Loucy (cell line): ENCODE measurements at regions not wholly inside any gene's neighbourhood (a gene's known extent, or its start where the extent isn't known, plus 50 kb on each side); places are given as distances from the start of the nearest gene placed in this dataset.

ENCODE experiments used
- H2AFZ ChIP-seq: fragments of 200-600 bp; sonication (generic); 2 replicates; pipeline ENCODE4 v1.6.0; 2016; ENCODE audit warnings: antibody characterized with exemption, mild to moderate bottlenecking, low read length, moderate library complexity
- H3F3A ChIP-seq: fragments of 200-600 bp; 2 replicates; pipeline ENCODE4 v1.6.0; 2016; ENCODE audit warnings: antibody characterized with exemption, low read depth, mild to moderate bottlenecking
- H3K27me3 ChIP-seq: fragments of 200-600 bp; sonication (generic); 2 replicates; pipeline ENCODE4 v1.6.1; 2014; ENCODE audit warnings: low read length, mild to moderate bottlenecking; ENCODE audit not compliant: insufficient read depth, poor library complexity, severe bottlenecking
- H3K36me3 ChIP-seq: fragments of 200-600 bp; sonication (generic); 2 replicates; pipeline ENCODE4 v1.6.1; 2016; ENCODE audit warnings: low read length; ENCODE audit not compliant: insufficient read depth
- H3K4me1 ChIP-seq: fragments of 200-600 bp; sonication (generic); 2 replicates; pipeline ENCODE4 v1.5.1; 2014; ENCODE audit warnings: low read length, mild to moderate bottlenecking; ENCODE audit not compliant: insufficient read depth, poor library complexity, severe bottlenecking
- H3K4me2 ChIP-seq: fragments of 200-600 bp; sonication (generic); 2 replicates; pipeline ENCODE4 v1.6.0; 2014; ENCODE audit warnings: antibody characterized with exemption, low read length, low read depth, mild to moderate bottlenecking; ENCODE audit not compliant: poor library complexity, severe bottlenecking
- H3K4me3 ChIP-seq: fragments of 200-600 bp; sonication (generic); 2 replicates; pipeline ENCODE4 v1.5.1; 2014; ENCODE audit warnings: low read length, mild to moderate bottlenecking, mixed read lengths; ENCODE audit not compliant: poor library complexity, severe bottlenecking
- H3K79me2 ChIP-seq: fragments of 200-600 bp; sonication (generic); 2 replicates; pipeline ENCODE4 v1.6.1; 2014; ENCODE audit warnings: low read length; ENCODE audit not compliant: insufficient read depth
- H3K9ac ChIP-seq: fragments of 200-600 bp; sonication (generic); 2 replicates; pipeline ENCODE4 v1.6.0; 2014; ENCODE audit warnings: mild to moderate bottlenecking, low read depth, low read length, moderate library complexity; ENCODE audit not compliant: poor library complexity, severe bottlenecking
- H3K9me2 ChIP-seq: fragments of 200-600 bp; sonication (generic); replicated peaks from 2 replicates; pipeline ENCODE4 v1.6.1; 2016; ENCODE audit warnings: low read depth, low read length, mixed read lengths
- H3K9me3 ChIP-seq: fragments of 200-600 bp; sonication (generic); 2 replicates; pipeline ENCODE4 v1.6.1; 2014; ENCODE audit warnings: mild to moderate bottlenecking, antibody characterized with exemption, low read length, low read depth; ENCODE audit not compliant: insufficient read depth
- H4K20me1 ChIP-seq: fragments of 200-600 bp; sonication (generic); 2 replicates; pipeline ENCODE4 v1.6.0; 2014; ENCODE audit warnings: antibody characterized with exemption, low read length, mild to moderate bottlenecking; ENCODE audit not compliant: insufficient read depth, poor library complexity, severe bottlenecking
- EZH2phosphoT487 ChIP-seq: fragments of 200-600 bp; IDR thresholded peaks from 2 replicates; pipeline ENCODE4 v1.6.1; 2018; ENCODE audit warnings: antibody characterized with exemption, mild to moderate bottlenecking, moderate library complexity, borderline replicate concordance
- TF ChIP-seq, protein P1 (sequence below): fragments of 200-600 bp; sonication (generic); conservative IDR thresholded peaks from 2 replicates; pipeline ENCODE4 v1.5.1; 2014; ENCODE audit warnings: mild to moderate bottlenecking, antibody characterized with exemption, low read length

DNA sequence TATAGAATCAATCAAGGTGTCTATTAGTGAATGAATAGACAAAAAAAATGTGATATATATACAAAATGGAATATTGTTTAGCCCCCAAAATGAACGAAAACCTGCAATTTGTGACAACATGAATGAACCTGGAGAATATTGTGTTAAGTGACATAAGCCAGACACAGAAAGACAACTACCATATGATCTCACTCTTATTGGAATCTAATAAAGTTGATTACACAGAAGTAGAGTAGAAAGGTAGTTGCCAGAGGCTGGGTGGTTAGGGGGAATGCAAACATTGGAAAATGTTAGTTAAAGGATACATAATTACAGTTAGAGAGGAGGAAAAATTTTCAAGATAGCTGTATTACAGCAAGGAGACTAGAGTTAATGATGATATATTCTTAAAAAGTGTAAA is 1962.3 kb downstream of the EFNA5 start:
- Histone ChIP-seq H2AFZ (no peak overlapping the region), H3K9me2 (no peaks in the 10 kb centered on the region), H4K20me1 (no peaks in the 10 kb centered on the region), H3K4me3 (no peak overlapping the region), H3F3A (no peaks in the 10 kb centered on the region), H3K27me3 (no peaks in the 10 kb centered on the region), H3K36me3 (no peaks in the 10 kb centered on the region), H3K4me1 (no peaks in the 10 kb centered on the region), H3K9ac (no peak overlapping the region), H3K79me2 (no peaks in the 10 kb centered on the region), H3K9me3 (no peaks in the 10 kb centered on the region), H3K4me2 (no peak overlapping the region)
- TF ChIP-seq, protein P1, sequence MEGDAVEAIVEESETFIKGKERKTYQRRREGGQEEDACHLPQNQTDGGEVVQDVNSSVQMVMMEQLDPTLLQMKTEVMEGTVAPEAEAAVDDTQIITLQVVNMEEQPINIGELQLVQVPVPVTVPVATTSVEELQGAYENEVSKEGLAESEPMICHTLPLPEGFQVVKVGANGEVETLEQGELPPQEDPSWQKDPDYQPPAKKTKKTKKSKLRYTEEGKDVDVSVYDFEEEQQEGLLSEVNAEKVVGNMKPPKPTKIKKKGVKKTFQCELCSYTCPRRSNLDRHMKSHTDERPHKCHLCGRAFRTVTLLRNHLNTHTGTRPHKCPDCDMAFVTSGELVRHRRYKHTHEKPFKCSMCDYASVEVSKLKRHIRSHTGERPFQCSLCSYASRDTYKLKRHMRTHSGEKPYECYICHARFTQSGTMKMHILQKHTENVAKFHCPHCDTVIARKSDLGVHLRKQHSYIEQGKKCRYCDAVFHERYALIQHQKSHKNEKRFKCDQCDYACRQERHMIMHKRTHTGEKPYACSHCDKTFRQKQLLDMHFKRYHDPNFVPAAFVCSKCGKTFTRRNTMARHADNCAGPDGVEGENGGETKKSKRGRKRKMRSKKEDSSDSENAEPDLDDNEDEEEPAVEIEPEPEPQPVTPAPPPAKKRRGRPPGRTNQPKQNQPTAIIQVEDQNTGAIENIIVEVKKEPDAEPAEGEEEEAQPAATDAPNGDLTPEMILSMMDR = no peak
- no peak for TF ChIP-seq EZH2phosphoT487

DNA sequence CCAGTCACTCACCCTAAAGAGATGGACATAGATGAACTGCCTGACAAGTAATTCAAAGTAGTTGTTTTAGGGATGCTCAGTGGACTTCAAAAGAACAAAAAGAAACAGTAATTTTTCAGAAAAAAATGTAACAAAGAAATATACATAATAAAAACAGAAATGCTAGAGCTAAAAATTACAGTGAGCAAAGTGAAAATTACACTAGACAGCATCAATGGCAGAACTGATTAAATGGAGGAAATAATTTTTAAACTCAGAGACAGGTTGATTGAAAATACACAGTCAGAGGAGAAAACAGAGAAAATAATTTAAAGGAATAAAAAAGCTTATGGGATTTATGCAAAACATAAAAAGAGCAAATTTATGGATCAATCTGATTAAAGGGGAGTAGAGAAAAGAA is 1968.4 kb downstream of the EFNA5 start:
- TF ChIP-seq, protein P1 = no peak
- TF ChIP-seq EZH2phosphoT487 = no peak
- Histone ChIP-seq H3K9me3 (no peaks in the 10 kb centered on the region), H3K9ac (no peak overlapping the region), H3K36me3 (no peaks in the 10 kb centered on the region), H3F3A (no peaks in the 10 kb centered on the region), H3K9me2 (no peaks in the 10 kb centered on the region), H3K27me3 (no peaks in the 10 kb centered on the region), H4K20me1 (no peaks in the 10 kb centered on the region), H2AFZ (no peak overlapping the region), H3K4me2 (no peak overlapping the region), H3K4me3 (no peak overlapping the region), H3K79me2 (no peaks in the 10 kb centered on the region), H3K4me1 (no peaks in the 10 kb centered on the region)

DNA sequence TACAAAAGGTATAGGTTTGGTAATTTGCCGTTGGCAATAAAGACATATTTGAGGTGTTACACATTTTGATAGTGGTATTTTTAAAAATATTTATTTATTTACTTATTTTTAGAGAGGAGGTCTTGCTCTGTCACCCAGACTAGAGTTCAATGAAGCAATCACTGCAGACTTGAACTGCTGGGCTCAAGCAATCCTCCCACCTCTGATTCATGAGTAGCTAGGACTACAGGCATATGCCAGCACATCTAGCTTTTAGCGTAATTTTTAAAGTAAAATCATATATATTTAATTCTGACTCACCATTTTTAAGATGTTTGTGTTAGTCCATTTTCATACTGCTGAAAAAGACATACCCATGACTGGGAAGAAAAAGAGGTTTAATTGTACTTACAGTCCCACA is 1974.3 kb downstream of the EFNA5 start:
- Histone ChIP-seq H3K9me3 (no peaks in the 10 kb centered on the region), H2AFZ (no peak overlapping the region), H3K4me1 (no peaks in the 10 kb centered on the region), H3K9me2 (no peaks in the 10 kb centered on the region), H3K36me3 (no peaks in the 10 kb centered on the region), H3K4me2 (no peak overlapping the region), H4K20me1 (no peaks in the 10 kb centered on the region), H3K9ac (no peak overlapping the region), H3F3A (no peaks in the 10 kb centered on the region), H3K79me2 (no peaks in the 10 kb centered on the region), H3K4me3 (no peak overlapping the region), H3K27me3 (no peaks in the 10 kb centered on the region)
- no peak for TF ChIP-seq EZH2phosphoT487
- TF ChIP-seq, protein P1 = no peak
